GM21423 (cell line): ENCODE measurements at regions not wholly inside any gene's neighbourhood (a gene's known extent, or its start where the extent isn't known, plus 50 kb on each side); places are given as distances from the start of the nearest gene placed in this dataset.

Source experiments
- ATAC-seq: cut with Tn5 transposase; IDR thresholded peaks from one replicate; pipeline ENCODE4 v1.9.1; 2021; ENCODE audit warnings: mild to moderate bottlenecking, moderate library complexity; ENCODE audit not compliant: unreplicated experiment

DNA sequence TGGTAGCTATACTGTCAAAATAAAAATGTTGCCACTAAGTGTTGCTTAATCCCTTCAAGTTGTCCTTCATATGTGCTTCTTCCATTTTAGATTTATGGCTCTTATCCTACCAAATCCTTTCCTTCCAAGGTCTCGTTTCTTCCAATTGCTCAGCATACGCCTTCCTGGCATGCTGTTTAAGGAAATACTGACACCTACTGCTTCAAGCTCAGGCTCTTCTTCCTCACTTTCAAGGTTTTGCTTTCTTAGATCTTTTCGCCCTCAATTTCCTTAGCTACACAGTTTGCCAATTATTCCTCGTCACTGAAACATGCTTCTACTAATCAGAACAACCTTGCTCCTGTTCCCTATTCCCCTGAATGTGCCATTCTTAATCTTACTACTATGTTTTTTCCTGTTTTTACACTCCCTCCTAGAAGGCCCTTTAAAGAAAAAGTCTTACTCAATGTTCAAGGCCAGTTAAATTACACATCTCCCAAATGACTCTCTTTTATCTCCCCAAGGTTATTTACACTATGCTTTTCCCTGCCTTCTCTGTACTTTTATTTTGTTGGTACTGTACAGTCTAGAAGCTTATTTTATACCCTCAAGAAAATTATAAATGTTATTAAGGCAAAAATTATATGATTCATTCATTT, 343.1 kb downstream of the MZT1 start:
- no peak for ATAC-seq

DNA sequence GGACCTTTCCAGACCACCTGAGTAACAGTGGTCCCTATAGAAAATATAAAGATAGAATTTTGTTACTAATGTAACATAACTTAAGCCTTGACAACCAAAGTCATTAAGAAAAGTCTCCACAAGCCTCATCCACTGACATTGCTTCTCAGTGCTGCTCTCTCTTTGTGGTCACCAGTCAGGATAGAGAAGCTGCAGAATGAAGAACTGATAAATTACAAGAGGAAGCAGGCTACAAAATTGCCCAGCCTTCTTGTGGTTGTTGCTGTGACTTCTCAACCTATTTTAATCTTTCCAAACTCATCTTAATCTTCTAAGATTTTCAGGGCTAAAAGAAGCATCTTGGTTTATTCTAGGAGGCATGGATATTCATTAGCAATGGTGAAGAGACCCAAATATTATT, 343.8 kb downstream of the MZT1 start:
- no peak for ATAC-seq

DNA sequence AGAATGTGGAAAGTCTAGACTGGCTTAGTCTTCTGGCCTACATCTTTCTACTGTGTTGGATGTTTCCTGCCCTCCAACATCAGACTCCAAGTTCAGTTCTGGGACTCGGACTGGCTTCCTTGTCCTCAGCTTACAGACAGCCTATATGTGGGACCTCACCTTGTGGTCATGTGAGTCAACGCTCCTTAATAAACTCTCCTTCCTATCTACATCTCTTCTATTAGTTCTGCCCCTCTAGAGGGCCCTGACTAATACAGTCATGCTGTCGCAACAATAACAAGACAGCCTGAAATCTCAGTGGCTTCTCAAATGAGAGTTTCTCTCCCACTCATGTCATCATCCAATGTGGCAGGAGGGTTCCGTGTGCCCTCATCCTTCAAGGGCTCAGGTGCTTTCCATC, 347.8 kb downstream of the MZT1 start:
- no peak for ATAC-seq

DNA sequence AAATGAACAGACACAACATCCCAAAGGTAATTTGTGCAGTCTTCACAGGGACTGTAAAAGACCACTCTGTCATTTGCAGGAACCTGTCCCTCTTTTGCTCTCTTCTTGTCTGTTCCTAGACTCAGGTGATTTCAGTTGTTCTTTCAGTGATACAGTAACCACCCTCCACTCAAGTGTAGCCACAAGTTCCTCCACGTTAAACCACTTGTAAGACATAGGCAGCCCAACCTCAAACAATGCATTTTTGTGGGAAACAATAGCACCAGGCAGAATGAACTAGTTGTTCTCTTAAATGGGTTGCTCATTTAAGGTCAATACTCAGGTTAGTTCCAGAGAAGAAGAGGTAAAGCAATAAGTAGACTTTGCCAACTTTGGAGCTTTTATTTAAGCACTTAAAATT, 359.4 kb downstream of the MZT1 start:
- ATAC-seq: no peak

DNA sequence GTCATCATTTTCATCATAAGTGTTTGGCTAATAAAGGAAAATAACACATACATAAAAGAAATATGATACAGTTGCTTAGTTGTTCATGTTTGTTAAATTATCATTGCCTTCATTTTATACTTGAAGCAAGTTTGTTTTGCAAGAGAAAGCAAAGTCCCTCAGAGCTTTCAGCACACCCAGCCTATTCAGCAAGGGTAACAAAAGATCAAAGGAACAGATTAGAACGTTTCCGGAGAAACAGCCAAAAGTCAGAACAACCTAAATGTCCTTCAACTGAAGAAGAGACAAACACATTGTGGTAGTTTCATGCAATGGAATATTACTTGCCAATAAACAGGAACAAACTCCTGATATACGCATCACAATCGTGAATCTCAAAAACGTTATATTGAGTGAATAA, 380.7 kb downstream of the MZT1 start:
- ATAC-seq: no peak

DNA sequence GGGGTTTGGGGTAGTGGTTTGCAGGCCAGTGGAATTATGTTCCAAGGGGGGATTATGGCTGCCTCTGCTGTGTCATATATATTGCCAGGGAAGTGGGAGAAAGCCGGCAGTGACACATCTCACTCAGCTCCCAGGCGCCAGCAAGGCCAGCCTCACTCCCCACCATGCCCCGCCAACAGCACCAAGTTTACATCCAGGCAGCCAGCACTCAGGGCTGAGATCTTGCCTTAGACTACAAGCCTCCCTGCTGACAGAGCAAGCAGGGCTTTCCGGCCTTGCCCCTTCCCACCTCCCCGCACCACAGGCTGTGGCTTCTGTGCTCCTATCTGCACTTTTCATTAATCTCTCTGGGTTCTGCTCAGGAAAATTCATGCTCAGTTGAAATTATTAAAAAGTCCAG, 385.1 kb downstream of the MZT1 start:
- no peak for ATAC-seq

DNA sequence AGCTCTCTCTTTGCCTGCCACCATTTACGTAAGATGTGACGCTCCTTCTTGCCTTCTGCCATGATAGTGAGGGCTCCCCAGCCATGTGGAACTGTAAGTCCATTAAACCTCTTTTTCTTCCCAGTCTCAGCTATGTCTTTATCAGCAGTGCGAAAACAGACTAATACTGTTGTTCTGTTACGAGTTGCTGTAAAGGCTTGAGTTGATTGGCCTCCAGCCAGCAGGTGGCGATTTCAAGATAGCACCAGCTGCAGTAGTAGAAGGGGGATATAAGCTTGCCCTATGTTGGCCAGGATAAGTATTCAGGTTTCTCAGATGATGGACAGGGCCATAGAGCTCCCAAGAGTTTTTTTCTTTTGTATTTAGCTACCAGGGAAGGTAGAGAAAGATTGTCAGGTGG, 385.5 kb downstream of the MZT1 start:
- no peak for ATAC-seq

DNA sequence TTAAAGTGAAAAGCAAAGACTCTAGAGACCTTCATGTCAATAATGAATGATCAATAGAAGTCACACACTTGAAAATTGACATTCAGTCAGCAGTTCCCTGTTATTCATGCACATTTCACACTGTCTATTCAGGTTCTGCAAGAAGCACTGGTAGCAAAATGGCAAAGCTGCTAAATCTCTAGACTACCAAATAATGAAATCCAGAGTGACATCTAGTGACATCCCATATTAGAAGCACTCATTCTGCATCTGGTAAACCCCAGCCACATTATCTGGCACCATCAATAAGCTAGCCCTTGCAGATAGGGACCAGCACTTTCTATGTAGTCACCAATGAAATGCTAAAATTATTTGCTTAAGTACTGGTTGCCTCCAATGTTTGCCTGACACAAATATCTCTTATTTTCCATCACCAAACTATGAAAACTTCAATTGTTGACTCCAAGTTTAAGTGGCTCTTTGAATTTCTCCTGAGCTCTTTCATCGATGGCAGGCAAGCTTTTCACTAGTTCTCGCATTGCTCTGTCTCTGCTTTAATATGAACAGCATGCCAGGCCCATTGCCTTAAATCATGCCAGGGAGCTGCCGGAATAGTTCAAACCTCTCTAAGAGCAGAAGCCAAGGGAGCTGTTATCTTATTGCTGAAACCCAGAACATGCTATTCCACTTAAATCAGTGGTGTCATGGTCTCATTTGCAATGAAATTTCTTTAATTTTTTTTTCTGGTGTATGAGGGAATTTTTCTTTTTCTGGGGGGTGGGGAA, 409.9 kb downstream of the MZT1 start:
- no peak for ATAC-seq

DNA sequence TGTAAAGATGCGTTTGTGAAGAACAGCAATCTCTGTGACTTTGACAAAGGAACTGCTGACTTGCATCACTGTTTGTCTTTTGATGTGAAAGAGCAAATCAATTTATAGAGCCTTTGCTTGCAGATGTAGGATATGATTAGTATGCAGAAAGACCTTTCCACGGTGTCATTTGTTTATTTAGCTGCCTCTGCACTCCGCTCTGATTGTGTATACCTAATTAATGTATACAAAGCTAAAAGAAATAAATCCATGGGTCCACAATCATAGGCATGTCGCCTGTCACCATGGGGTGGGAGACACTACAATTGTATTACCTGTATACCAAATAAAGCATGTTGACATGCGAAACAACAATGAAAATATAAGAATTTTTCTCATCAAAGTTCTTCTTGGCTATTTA, 410.7 kb downstream of the MZT1 start:
- no peak for ATAC-seq

DNA sequence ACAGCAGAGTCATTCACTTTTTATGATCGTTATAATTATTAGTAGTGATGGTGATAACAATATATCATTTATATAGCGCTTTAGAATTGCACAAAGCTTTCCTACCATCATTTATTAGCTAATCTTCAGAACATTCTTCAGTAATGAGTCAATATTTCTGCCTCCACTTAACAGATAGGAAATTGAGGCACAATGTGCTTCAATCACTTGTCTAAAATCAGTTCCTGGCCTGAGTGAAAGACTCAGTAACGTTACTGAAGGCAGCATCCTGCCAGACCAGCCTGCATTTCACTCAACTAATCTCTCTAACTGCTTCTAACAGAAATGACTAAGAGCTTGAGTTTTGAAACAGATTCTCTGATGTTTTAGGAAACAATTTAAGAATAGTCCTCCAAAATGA, 412.1 kb downstream of the MZT1 start:
- no peak for ATAC-seq

DNA sequence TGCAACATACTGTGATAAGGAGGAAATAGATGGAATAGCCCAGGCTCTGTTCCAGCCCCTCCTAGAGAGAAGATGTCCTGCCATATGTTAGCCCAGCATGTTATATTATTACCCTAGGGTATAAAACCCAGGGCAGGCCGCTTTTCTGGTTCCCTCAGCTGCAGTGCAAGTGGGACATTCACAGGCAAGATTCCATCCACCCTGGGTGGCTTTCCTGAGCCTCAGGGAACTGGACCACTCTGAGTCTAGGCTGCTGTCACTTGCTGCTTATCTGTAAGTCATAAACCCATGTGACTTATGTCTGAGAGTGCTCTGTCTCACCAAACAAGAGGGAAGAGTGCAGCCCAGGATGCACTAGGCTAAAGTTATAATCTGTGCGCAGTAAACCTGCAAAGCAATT, 413.2 kb downstream of the MZT1 start:
- ATAC-seq: no peak

DNA sequence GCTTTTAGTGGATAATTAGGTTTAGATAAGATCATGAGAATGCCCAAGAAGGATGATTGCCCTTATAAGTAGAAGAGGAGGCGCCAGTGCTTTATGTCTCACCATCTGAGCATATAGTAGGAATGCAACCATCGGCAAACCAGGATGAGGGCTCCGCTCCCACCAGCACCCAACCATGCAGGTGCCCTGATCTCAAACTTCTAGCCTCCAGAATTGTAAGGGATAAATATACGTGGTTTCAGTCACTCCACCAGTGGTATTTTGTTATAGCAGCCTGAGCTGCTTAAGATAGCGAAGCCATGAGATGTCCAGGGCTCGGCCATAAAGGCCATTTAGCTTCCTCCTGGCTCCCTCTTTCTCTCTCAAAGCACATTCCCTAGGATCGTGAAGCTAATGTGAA, 413.9 kb downstream of the MZT1 start:
- no peak for ATAC-seq

DNA sequence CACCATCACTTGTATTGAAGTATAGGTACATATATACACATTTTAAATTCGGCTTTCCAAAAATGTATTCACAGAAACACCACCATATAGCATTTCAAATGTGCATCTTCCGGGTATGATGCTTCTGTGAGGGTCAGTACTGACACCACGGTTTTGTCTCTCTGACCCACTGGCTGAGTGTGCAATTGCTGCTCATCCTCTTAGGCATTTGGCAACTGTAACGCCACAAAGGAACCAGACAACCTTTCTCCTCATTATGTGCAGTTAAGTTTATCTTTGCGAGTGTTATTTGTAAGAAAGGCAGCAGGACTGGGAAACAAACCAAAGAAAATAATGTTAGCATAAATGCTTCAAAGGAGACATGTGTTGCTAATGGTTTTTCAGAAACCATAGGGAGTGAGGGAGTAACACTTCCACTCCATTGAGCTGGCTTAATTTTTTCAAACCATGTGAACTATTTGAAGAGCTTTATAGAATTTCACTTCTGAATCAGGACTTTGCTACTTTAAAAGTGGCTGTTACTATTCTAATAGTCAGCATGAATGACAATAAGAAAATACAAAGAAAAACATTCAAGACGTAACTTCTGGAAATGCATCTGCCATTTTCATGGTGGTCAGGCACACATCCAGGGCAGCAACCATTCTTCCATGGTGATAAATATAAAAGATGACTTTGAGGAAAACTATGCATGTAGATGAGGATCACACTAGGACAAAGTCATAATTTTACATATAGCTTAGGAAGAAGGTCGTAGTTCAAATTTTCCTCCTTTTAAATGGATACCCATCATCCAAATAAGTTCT, 423.3 kb downstream of the MZT1 start:
- ATAC-seq: no peak

DNA sequence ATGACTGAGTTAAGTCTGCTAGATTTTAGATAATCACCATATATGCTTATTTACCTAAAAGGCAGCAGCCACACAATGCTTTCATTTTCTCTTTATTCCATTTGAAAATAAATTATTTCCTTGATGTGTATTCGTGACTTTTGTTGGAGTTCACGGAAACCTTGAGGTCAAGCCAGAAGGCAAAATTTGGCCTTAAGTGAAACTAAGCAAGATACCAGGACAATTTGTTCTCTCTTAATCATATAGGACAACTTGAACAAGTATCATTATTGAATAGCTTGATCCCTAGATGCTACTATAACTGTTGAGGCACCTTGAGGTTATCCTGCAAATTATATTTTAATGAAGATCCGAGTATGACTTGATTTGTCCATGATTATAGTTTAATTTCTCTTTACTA, 429.2 kb upstream of the DACH1 start:
- no peak for ATAC-seq

DNA sequence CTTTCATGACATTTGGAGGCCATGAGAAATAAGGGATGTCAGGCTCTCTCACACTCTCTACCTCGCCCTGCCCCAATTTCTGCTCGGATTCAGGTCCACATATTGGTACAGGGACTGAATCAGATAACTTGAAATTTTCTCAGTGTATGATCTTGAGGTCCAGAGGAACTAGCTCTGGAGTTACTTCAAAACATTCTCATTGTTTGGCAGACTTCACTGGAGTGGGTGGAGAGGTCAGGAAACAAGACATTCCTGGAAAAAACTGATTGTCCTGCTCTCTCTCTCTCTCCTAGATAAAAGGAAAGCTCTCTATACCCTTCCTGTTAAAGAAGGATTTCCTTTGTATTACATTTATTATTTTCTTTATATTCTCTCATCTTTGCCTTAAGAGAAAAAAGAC, 428.1 kb upstream of the DACH1 start:
- ATAC-seq: no peak

DNA sequence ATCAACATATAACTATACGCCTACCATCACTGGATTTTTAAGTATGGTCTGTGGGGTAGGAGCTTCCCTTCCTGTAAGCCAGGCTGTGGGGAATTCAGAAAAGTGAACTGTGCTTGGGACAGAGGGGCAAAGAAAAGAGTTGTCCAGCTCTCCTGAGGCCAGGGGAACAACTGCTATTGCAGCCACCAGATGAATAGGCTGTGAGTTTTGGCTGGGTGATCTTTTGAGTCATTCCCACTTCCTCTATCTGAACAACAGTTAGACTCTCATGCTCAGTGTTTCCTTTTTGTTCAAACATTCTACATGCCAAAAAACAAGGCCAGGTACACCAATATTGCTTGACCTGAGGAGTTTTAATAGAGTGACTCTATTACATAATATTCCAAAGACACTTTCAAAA, 426.2 kb upstream of the DACH1 start:
- ATAC-seq: no peak

DNA sequence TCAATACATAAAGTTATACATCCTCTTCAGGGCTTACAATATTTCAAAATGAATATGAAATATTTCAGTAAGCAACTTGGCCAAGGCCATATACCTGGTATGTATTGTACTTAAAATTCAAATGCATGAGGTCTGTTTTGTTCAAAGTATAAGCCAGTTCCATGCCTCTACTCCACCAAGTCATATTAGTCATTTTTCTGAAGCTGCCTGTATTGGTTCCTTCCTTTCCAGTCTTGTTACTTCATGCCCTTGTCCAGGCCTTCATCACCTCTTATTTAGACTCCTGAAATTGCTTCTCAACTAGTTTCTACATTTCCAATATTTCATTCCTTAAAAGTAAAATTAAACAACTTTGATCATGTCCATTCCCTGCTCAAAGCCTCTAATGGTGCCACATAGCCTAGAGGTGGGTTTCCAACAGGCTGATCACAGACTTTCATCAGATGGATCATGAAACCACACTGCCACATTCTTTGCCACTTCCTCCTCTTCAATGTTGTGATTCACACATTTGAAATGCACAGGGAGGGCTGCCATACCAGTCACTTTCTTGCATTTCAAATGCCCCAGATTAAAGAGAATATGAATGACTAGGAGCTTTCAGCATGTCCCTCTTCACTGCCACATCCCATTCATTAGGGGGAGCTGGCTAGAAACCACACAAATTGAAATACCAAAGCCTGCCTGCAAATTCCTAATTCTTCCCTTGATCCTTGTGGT, 424.1 kb upstream of the DACH1 start:
- no peak for ATAC-seq

DNA sequence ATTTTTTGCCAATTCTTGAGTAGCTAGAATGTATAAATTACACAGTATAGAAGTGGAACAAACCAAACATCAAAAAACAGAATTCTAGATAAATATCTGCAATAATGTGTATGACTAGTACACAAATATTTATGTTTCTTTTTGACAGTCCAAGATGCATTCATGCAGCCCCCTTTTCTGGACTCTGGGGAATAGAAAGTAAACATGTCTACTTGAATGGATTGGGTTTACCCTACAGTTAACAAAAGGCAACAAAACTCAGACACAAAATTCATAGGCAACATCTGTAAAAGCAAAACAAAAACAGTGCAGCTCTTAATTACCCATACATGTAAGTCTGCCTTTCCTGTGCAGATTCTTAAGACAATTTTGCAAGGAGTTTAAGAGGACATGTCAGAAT, 419.4 kb upstream of the DACH1 start:
- no peak for ATAC-seq

DNA sequence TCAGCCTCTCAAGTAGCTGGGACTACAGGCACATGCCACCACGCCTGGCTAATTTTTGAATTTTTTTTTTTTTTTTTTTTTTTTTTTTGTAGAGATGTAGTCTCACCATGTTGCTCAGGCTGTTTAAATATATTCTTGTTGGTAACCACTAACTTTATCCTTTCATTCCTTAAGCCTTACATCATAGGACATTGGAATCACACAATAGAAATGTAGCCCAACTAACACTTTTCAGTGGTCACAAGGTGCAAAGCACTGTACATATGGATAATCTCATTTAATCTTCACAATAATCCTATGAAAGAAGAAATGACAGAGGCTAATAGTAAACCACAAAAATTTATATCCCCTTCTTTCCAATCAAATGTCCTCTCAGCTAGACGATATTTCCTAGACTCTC, 417.8 kb upstream of the DACH1 start:
- ATAC-seq: no peak

DNA sequence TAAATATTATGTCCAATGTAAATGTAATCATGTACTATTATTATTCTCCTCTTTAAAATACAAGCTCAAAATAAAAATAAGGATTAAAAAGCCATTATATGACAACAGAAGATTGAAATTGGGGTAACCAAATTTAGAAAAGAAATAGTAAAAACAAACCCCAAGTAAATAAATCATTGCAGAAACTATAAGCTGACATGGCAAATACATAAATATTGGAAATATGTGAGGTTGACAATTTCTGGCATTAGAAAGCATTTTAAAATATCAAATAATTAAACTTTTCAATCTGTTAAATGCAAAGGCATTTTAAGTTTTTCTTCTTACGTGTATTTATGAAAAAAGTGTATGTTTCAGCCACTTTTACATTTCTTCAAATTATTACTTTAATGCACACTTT, 394.7 kb upstream of the DACH1 start:
- no peak for ATAC-seq

DNA sequence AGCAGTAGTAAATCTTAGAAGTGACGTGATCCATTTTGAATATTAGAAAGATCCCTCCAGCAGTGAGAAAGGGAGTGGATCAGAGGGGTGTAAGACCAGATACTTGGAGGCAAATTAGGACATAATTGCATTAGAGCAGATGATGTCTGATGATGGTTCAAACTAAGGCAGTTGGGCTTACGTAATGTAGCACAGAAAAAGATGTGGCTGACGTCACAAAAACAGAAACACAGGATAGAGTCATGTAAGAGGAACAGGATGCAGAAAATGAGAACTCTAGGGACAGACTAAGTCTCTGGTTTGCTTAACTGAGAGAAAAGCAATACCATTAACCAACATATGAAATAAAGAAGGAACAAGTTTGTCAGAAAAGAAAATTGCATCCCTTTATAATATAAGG, 392.5 kb upstream of the DACH1 start:
- ATAC-seq: no peak
